ENCODE measurements at regions not wholly inside any gene's neighbourhood (a gene's known extent, or its start where the extent isn't known, plus 50 kb on each side); places are given as distances from the start of the nearest gene placed in this dataset.

GRCh38 chr15:70361106-70361505, 263.4 kb upstream of the TLE3 start:
- TF ChIP-seq, protein P1, sequence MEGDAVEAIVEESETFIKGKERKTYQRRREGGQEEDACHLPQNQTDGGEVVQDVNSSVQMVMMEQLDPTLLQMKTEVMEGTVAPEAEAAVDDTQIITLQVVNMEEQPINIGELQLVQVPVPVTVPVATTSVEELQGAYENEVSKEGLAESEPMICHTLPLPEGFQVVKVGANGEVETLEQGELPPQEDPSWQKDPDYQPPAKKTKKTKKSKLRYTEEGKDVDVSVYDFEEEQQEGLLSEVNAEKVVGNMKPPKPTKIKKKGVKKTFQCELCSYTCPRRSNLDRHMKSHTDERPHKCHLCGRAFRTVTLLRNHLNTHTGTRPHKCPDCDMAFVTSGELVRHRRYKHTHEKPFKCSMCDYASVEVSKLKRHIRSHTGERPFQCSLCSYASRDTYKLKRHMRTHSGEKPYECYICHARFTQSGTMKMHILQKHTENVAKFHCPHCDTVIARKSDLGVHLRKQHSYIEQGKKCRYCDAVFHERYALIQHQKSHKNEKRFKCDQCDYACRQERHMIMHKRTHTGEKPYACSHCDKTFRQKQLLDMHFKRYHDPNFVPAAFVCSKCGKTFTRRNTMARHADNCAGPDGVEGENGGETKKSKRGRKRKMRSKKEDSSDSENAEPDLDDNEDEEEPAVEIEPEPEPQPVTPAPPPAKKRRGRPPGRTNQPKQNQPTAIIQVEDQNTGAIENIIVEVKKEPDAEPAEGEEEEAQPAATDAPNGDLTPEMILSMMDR (IDR thresholded peaks at IDR 0.05; ENCODE audit: low read depth, low read length, poor library complexity, severe bottlenecking): no peak
- TF ChIP-seq EZH2phosphoT487 (IDR thresholded peaks at IDR 0.05; ENCODE audit: borderline replicate concordance, low read length): no peak
